ENCODE measurements at regions not wholly inside any gene's neighbourhood (a gene's known extent, or its start where the extent isn't known, plus 50 kb on each side); places are given as distances from the start of the nearest gene placed in this dataset.

DNA sequence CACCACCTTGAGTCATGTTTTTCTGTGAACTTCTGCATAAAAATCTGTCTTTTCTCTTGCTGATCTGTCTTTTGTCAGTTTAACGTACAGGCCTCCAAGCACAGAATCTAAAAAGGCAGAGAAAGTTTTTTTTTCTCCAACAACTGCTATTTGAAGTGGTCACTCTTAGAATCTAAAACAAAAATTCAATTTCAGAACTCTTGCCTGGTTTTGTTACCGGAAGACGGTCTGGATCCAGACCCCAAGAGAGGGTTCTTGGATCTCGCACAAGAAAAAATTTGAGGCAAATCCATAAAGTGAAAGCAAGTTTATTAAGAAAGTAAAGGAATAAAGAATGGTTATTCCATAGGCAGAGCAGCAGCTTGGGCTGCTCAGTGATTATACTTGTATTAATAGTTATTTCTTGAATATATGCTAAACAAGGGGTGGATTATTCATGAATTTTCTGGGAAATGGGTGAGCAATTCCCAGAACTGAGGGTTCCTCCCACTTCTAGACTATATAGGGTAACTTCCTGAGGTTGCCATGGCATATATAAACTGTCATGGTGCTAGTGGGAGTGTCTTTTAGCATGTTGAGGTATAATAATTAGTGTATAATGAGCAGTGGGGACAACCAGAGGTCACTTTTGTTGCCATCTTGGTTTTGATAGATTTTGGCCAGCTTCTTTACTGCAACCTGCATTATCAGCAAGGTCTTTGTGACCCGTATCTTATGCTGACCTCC lies 150.0 kb upstream of the PLEKHA5 start:
- in situ Hi-C loops (cut with MboI) = no loop called here
- no peak for DNase-seq
- 87 to 91% methylated on average over 5 of the region's 5 CpGs for WGBS, 2 experiments (ENCODE audit: low coverage in 1 of 2, low lambda C conversion rate in 2 of 2, missing lambda C conversion rate in 2 of 2)

DNA sequence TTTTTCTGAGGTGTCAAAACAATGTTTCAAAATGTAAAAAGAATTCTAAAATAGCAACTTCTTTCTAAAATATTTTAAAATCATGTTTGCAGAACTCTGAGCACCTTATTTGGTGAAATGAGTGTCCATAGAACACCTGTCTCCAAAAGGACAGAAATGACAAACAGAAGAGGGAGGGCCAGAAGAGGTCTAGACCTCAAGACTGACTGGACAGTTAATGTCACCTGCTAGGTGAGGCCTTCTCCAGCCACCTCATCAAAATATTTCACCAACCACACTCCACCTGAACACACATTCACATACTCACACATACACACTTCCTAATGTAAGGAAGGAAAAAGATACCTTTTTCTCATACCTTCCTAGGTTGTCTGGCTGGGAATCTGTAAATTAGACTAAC lies 147.8 kb upstream of the PLEKHA5 start:
- Histone ChIP-seq H3K4me3 (no peak overlapping the region), H3K9me2 (ENCODE audit: insufficient read depth) (no peaks in the 10 kb centered on the region), H2AFZ (no peak overlapping the region), H4K20me1 (ENCODE audit: insufficient read depth) (no peaks in the 10 kb centered on the region), H3K4me2 (ENCODE audit: unreplicated experiment) (no peak overlapping the region), H3K79me2 (ENCODE audit: insufficient read depth) (no peaks in the 10 kb centered on the region), H3K9ac (no peak overlapping the region), H3K27me3 (replicated peaks; ENCODE audit: insufficient read depth) (no peaks in the 10 kb centered on the region), H3K4me1 (ENCODE audit: insufficient read depth) (no peaks in the 10 kb centered on the region), H3K27ac (no peak overlapping the region), H3F3A (ENCODE audit: insufficient read depth) (no peaks in the 10 kb centered on the region), H3K9me3 (ENCODE audit: low read depth) (no peaks in the 10 kb centered on the region), H3K36me3 (ENCODE audit: low read depth) (no peaks in the 10 kb centered on the region)
- no peak for DNase-seq
- in situ Hi-C loops (cut with MboI) = no loop called here
- no peak for TF ChIP-seq EZH2phosphoT487 (IDR thresholded peaks at IDR 0.05; ENCODE audit: insufficient read depth, low read depth)
- TF ChIP-seq EZH2 (IDR thresholded peaks at IDR 0.05; ENCODE audit: insufficient read depth, poor library complexity, severe bottlenecking) = no peak

More for the DNA sequence above, 150.0 kb upstream of the PLEKHA5 start:
- Histone ChIP-seq H3K9me2 (ENCODE audit: insufficient read depth) (no peaks in the 10 kb centered on the region), H4K20me1 (ENCODE audit: insufficient read depth) (no peaks in the 10 kb centered on the region), H3K79me2 (ENCODE audit: insufficient read depth) (no peaks in the 10 kb centered on the region), H3K4me2 (ENCODE audit: unreplicated experiment) (no peak overlapping the region), H3F3A (ENCODE audit: insufficient read depth) (no peaks in the 10 kb centered on the region), H3K36me3 (ENCODE audit: low read depth) (no peaks in the 10 kb centered on the region), H3K27me3 (replicated peaks; ENCODE audit: insufficient read depth) (no peaks in the 10 kb centered on the region), H3K27ac (no peak overlapping the region), H3K9ac (no peak overlapping the region), H3K4me3 (no peak overlapping the region), H3K9me3 (ENCODE audit: low read depth) (no peaks in the 10 kb centered on the region), H2AFZ (no peak overlapping the region), H3K4me1 (ENCODE audit: insufficient read depth) (no peaks in the 10 kb centered on the region)
- TF ChIP-seq EZH2 (IDR thresholded peaks at IDR 0.05; ENCODE audit: insufficient read depth, poor library complexity, severe bottlenecking) (no peak), EZH2phosphoT487 (IDR thresholded peaks at IDR 0.05; ENCODE audit: insufficient read depth, low read depth) (no peak)

DNA sequence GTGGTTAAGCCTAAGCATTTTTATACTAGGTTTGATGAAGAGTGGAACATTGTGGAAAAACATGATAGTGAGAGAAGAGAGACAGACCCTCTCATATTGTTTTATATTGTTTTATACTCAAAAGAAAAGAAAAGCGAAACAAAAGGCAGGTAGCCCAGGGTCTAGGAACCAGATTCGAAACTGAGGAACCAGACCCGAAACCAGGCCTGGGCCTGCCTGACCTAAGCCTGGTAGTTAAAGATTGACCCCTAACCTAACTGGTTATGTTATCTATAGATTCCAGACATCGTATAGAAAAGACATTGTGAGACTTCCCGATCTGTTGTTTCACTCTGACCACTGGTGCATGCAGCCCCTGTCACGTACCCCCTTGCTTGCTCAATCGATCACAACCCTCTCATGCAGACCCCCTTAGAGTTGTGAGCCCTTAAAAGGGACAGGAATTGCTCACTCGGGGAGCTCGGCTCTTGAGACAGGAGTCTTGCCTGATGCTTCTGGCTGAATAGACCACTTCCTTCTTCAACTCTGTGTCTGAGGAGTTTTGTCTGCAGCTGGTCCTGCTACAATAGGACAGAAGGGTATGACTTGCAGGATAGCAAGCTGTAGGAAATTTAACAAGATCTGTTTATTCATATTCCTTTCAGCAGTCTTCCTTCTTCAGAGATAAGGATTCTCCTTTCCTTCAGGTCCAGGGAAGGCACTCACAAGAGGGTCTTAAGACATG lies 147.1 kb upstream of the PLEKHA5 start:
- Histone ChIP-seq H3K9me3 (ENCODE audit: low read depth) (no peaks in the 10 kb centered on the region), H3K27ac (no peak overlapping the region), H4K20me1 (ENCODE audit: insufficient read depth) (no peaks in the 10 kb centered on the region), H3K79me2 (ENCODE audit: insufficient read depth) (no peaks in the 10 kb centered on the region), H3F3A (ENCODE audit: insufficient read depth) (no peaks in the 10 kb centered on the region), H3K9ac (no peak overlapping the region), H3K4me2 (ENCODE audit: unreplicated experiment) (no peak overlapping the region), H2AFZ (no peak overlapping the region), H3K27me3 (replicated peaks; ENCODE audit: insufficient read depth) (no peaks in the 10 kb centered on the region), H3K4me3 (no peak overlapping the region), H3K4me1 (ENCODE audit: insufficient read depth) (no peaks in the 10 kb centered on the region), H3K9me2 (ENCODE audit: insufficient read depth) (no peaks in the 10 kb centered on the region), H3K36me3 (ENCODE audit: low read depth) (no peaks in the 10 kb centered on the region)
- no peak for TF ChIP-seq EZH2 (IDR thresholded peaks at IDR 0.05; ENCODE audit: insufficient read depth, poor library complexity, severe bottlenecking)
- no peak for TF ChIP-seq EZH2phosphoT487 (IDR thresholded peaks at IDR 0.05; ENCODE audit: insufficient read depth, low read depth)
- no peak for DNase-seq
- 84 to 91% methylated on average over 9 of the region's 9 CpGs for WGBS, 2 experiments (ENCODE audit: low coverage in 1 of 2, low lambda C conversion rate in 2 of 2, missing lambda C conversion rate in 2 of 2)
- in situ Hi-C loops (cut with MboI) = no loop called here

DNA sequence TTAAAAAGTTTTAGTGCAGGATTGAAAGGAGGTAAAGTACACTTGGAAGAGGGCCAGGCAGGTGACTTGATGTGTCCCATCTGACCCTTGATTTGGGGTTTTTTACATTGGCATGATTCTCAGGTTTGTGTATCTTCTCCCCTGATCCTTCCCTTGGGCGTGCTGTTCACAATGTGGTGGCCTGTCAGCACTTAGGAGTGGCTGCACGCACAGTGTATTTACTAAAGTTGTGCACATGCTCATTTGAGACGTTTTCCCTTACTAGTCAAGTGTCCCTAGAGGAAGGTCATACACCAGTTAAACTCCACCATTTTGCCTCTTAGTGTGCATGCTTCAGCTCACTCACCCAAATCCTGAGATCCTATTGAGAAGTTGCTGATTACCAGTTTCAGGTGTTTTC lies 145.7 kb upstream of the PLEKHA5 start:
- DNase-seq = no peak
- no peak overlapping the region for H3K9ac ChIP-seq
- no peak for TF ChIP-seq EZH2 (IDR thresholded peaks at IDR 0.05; ENCODE audit: insufficient read depth, poor library complexity, severe bottlenecking)
- TF ChIP-seq EZH2phosphoT487 (IDR thresholded peaks at IDR 0.05; ENCODE audit: insufficient read depth, low read depth) = no peak

More for the DNA sequence above, 145.7 kb upstream of the PLEKHA5 start:
- Histone ChIP-seq H3K9me3 (ENCODE audit: low read depth) (no peaks in the 10 kb centered on the region), H3K4me3 (no peak overlapping the region), H3K27ac (no peak overlapping the region), H3K36me3 (ENCODE audit: low read depth) (no peaks in the 10 kb centered on the region), H3K9me2 (ENCODE audit: insufficient read depth) (no peaks in the 10 kb centered on the region), H3F3A (ENCODE audit: insufficient read depth) (no peaks in the 10 kb centered on the region), H2AFZ (no peak overlapping the region), H3K79me2 (ENCODE audit: insufficient read depth) (no peaks in the 10 kb centered on the region), H3K27me3 (replicated peaks; ENCODE audit: insufficient read depth) (no peaks in the 10 kb centered on the region), H3K4me1 (ENCODE audit: insufficient read depth) (no peaks in the 10 kb centered on the region), H3K4me2 (ENCODE audit: unreplicated experiment) (no peak overlapping the region), H4K20me1 (ENCODE audit: insufficient read depth) (no peaks in the 10 kb centered on the region)
- in situ Hi-C loops (cut with MboI) = no loop called here
- WGBS, 2 experiments (ENCODE audit: low coverage in 1 of 2, low lambda C conversion rate in 2 of 2, missing lambda C conversion rate in 2 of 2) = 66 to 70% methylated on average over 3 of the region's 3 CpGs
